H9 (cell line): ENCODE measurements at regions not wholly inside any gene's neighbourhood (a gene's known extent, or its start where the extent isn't known, plus 50 kb on each side); places are given as distances from the start of the nearest gene placed in this dataset.
A peak's percentile ranks its signal among the peaks of the same experiment; 100 is the strongest.

Experiments used
- DNase-seq: peaks from one replicate; pipeline ENCODE4 v3.0.0-alpha.2; 2017
- H2AFZ ChIP-seq: one replicate; pipeline ENCODE4 v1.6.1; 2013; ENCODE audit warnings: mild to moderate bottlenecking, low read length, control low read depth, moderate library complexity
- H2AK5ac ChIP-seq: 2 replicates; pipeline ENCODE4 v1.6.1; 2013; ENCODE audit warnings: low read length, control low read depth, mixed read lengths; ENCODE audit not compliant: insufficient read length
- H2BK120ac ChIP-seq: one replicate; pipeline ENCODE4 v1.6.1; 2013; ENCODE audit warnings: low read depth, mild to moderate bottlenecking, low read length, control low read depth, inconsistent platforms; ENCODE audit not compliant: poor library complexity, severe bottlenecking
- H2BK12ac ChIP-seq: 2 replicates; pipeline ENCODE4 v1.6.1; 2013; ENCODE audit warnings: low read length, control low read depth, mixed read lengths, low read depth; ENCODE audit not compliant: insufficient read length
- H2BK15ac ChIP-seq: 2 replicates; pipeline ENCODE4 v1.6.1; 2013; ENCODE audit warnings: low read depth, low read length, control low read depth
- H2BK20ac ChIP-seq: one replicate; pipeline ENCODE4 v1.6.1; 2013; ENCODE audit warnings: low read depth, mild to moderate bottlenecking, low read length, control low read depth, inconsistent platforms; ENCODE audit not compliant: poor library complexity, severe bottlenecking
- H2BK5ac ChIP-seq: 2 replicates; pipeline ENCODE4 v1.6.1; 2013; ENCODE audit warnings: low read length, control low read depth, mixed read lengths; ENCODE audit not compliant: insufficient read length
- H3K14ac ChIP-seq: 2 replicates; pipeline ENCODE4 v1.6.1; 2013; ENCODE audit warnings: low read length, control low read depth; ENCODE audit not compliant: insufficient read depth
- H3K18ac ChIP-seq: 2 replicates; pipeline ENCODE4 v1.6.1; 2013; ENCODE audit warnings: low read depth, mild to moderate bottlenecking, mixed read lengths, low read length, control low read depth; ENCODE audit not compliant: insufficient read length
- H3K23ac ChIP-seq: 2 replicates; pipeline ENCODE4 v1.6.1; 2013; ENCODE audit warnings: low read length, control low read depth, mixed read lengths, low read depth; ENCODE audit not compliant: insufficient read length
- H3K23me2 ChIP-seq: 2 replicates; pipeline ENCODE4 v1.6.1; 2013; ENCODE audit warnings: low read depth, mild to moderate bottlenecking, mixed read lengths, low read length, control low read depth; ENCODE audit not compliant: insufficient read length, poor library complexity, severe bottlenecking
- H3K27ac ChIP-seq: 2 replicates; pipeline ENCODE4 v1.5.1; 2013; ENCODE audit warnings: low read length, control low read depth, mixed read lengths, low read depth; ENCODE audit not compliant: insufficient read length
- H3K27me3 ChIP-seq: 2 replicates; pipeline ENCODE4 v1.6.1; 2013; ENCODE audit warnings: low read length, control low read depth, inconsistent platforms; ENCODE audit not compliant: insufficient read depth
- H3K4ac ChIP-seq: 2 replicates; pipeline ENCODE4 v1.6.1; 2013; ENCODE audit warnings: low read depth, mild to moderate bottlenecking, control low read depth, inconsistent platforms, low read length, moderate library complexity
- H3K4me1 ChIP-seq: 2 replicates; pipeline ENCODE4 v1.6.1; 2013; ENCODE audit warnings: low read length, control low read depth, inconsistent platforms; ENCODE audit not compliant: insufficient read depth
- H3K4me2 ChIP-seq: 2 replicates; pipeline ENCODE4 v1.6.1; 2013; ENCODE audit warnings: low read length, control low read depth, mixed read lengths; ENCODE audit not compliant: insufficient read length, insufficient read depth
- H3K56ac ChIP-seq: 2 replicates; pipeline ENCODE4 v1.6.1; 2013; ENCODE audit warnings: low read depth, mild to moderate bottlenecking, mixed read lengths, low read length, control low read depth; ENCODE audit not compliant: insufficient read length
- H3K79me1 ChIP-seq: 2 replicates; pipeline ENCODE4 v1.6.1; 2013; ENCODE audit warnings: low read depth, mild to moderate bottlenecking, moderate library complexity, low read length, control low read depth, inconsistent platforms; ENCODE audit not compliant: insufficient read depth, poor library complexity, severe bottlenecking
- H3K79me2 ChIP-seq: 2 replicates; pipeline ENCODE4 v1.6.1; 2013; ENCODE audit warnings: low read length, control low read depth, inconsistent platforms; ENCODE audit not compliant: insufficient read depth
- H3K9ac ChIP-seq: 2 replicates; pipeline ENCODE4 v1.6.1; 2013; ENCODE audit warnings: low read length, control low read depth, mixed read lengths; ENCODE audit not compliant: insufficient read length; ENCODE audit errors: extremely low read depth
- H3K9me3 ChIP-seq: one replicate; pipeline ENCODE4 v1.6.1; 2013; ENCODE audit warnings: low read depth, low read length, inconsistent platforms; ENCODE audit not compliant: control insufficient read depth
- H3T11ph ChIP-seq: one replicate; pipeline ENCODE4 v1.6.1; 2013; ENCODE audit warnings: mild to moderate bottlenecking, low read length, control low read depth, inconsistent platforms
- H4K20me1 ChIP-seq: one replicate; pipeline ENCODE4 v1.6.1; 2013; ENCODE audit not compliant: control insufficient read depth, insufficient read length, insufficient read depth
- H4K5ac ChIP-seq: 2 replicates; pipeline ENCODE4 v1.6.1; 2013; ENCODE audit warnings: low read depth, mild to moderate bottlenecking, mixed read lengths, low read length, control low read depth; ENCODE audit not compliant: insufficient read length
- H4K8ac ChIP-seq: replicated peaks from 2 replicates; pipeline ENCODE4 v1.6.1; 2013; ENCODE audit warnings: low read length, control low read depth, mixed read lengths, low read depth; ENCODE audit not compliant: insufficient read length
- H4K91ac ChIP-seq: 2 replicates; pipeline ENCODE4 v1.6.1; 2013; ENCODE audit warnings: low read depth, mild to moderate bottlenecking, moderate library complexity, mixed read lengths, low read length, control low read depth; ENCODE audit not compliant: insufficient read length
- H3K27ac Mint-ChIP-seq, 3 experiments: 2 replicates in 2 of 3; 3 replicates in 1 of 3; pipeline ENCODE4 v1.8.0; 2020 to 2021; ENCODE audit warnings: mixed read lengths in 3 of 3, mild to moderate bottlenecking in 1 of 3, moderate library complexity in 1 of 3
- H3K27me3 Mint-ChIP-seq: 2 replicates; pipeline ENCODE4 v1.8.0; 2021; ENCODE audit warnings: low read depth, mild to moderate bottlenecking, moderate library complexity, mixed read lengths
- H3K36me3 Mint-ChIP-seq, 3 experiments: 2 replicates in 2 of 3; 3 replicates in 1 of 3; pipeline ENCODE4 v1.8.0; 2020 to 2021; ENCODE audit warnings: low read depth in 3 of 3, mixed read lengths in 3 of 3; ENCODE audit not compliant: insufficient read depth in 1 of 3
- H3K4me1 Mint-ChIP-seq, 2 experiments: 2 replicates each; pipeline ENCODE4 v1.8.0; 2020; ENCODE audit warnings: mixed read lengths in 2 of 2
- H3K4me3 Mint-ChIP-seq, 2 experiments: 2 replicates in 1 of 2; 3 replicates in 1 of 2; pipeline ENCODE4 v1.8.0; 2020 to 2021; ENCODE audit warnings: mild to moderate bottlenecking in 2 of 2, mixed read lengths in 2 of 2, moderate library complexity in 1 of 2
- H3K9me3 Mint-ChIP-seq, 2 experiments: 2 replicates in 1 of 2; 3 replicates in 1 of 2; pipeline ENCODE4 v1.8.0; 2020; ENCODE audit warnings: mild to moderate bottlenecking in 2 of 2, mixed read lengths in 2 of 2, moderate library complexity in 1 of 2
- CTCF ChIP-seq: fragments of 200-600 bp; sonication (generic); conservative IDR thresholded peaks from 3 replicates; pipeline ENCODE4 v1.8.0; 2021; ENCODE audit warnings: antibody characterized with exemption, mild to moderate bottlenecking

GRCh38 chr13:31521435-31521834, 217.9 kb upstream of the RXFP2 start:
- H3K9ac ChIP-seq, result no peak overlapping the region
- H4K8ac ChIP-seq, result no peak overlapping the region
- no peaks in the 10 kb centered on the region for H3K4me1 ChIP-seq
- no peaks in the 10 kb centered on the region for H3K79me2 ChIP-seq
- no peaks in the 10 kb centered on the region for H3K79me1 ChIP-seq
- Mint-ChIP-seq H3K27ac (0 out of 7 replicates have a peak overlapping the region, but pooled peaks of 1 of the 3 experiments have one; percentile 30), H3K36me3 (no peaks in the 10 kb centered on the region), H3K27me3 (no peaks in the 10 kb centered on the region; the same call in 1 of the 2 replicates), H3K4me3 (no peak overlapping the region), H3K9me3 (peaks cover 0 to 5% of the 10 kb centered on the region in 2 experiments; a peak in 1 of 5 replicates), H3K4me1 (peaks cover 6 to 12% of the 10 kb centered on the region in 2 experiments; a peak in 3 of 4 replicates)
- H2BK120ac ChIP-seq, result no peak overlapping the region
- H3K4ac ChIP-seq, result no peak overlapping the region
- H4K91ac ChIP-seq, result no peak overlapping the region
- H3T11ph ChIP-seq, result no peak overlapping the region
- no peaks in the 10 kb centered on the region for H4K20me1 ChIP-seq
- no peak overlapping the region for H2AK5ac ChIP-seq
- no peak overlapping the region for H3K23ac ChIP-seq
- H2BK5ac ChIP-seq, result no peak overlapping the region
- no peak overlapping the region for H3K14ac ChIP-seq
- no peaks in the 10 kb centered on the region for H3K27me3 ChIP-seq
- no peak overlapping the region for H3K27ac ChIP-seq
- DNase-seq, result no peak
- no peaks in the 10 kb centered on the region for H3K9me3 ChIP-seq
- no peak for TF ChIP-seq CTCF
- no peak overlapping the region for H3K56ac ChIP-seq
- no peaks in the 10 kb centered on the region for H3K23me2 ChIP-seq
- H2BK15ac ChIP-seq, result no peak overlapping the region
- H2BK20ac ChIP-seq, result no peak overlapping the region
- no peak overlapping the region for H4K5ac ChIP-seq
- no peak overlapping the region for H2AFZ ChIP-seq
- no peak overlapping the region for H3K18ac ChIP-seq
- no peak overlapping the region for H2BK12ac ChIP-seq
- no peak overlapping the region for H3K4me2 ChIP-seq
